Inflammatory macrophage (primary cell): ENCODE measurements at regions not wholly inside any gene's neighbourhood (a gene's known extent, or its start where the extent isn't known, plus 50 kb on each side); places are given as distances from the start of the nearest gene placed in this dataset.

Experiments used
- DNase-seq, 2 donors: peaks; one replicate each; pipeline ENCODE4 v3.0.0-alpha.2; 2020 to 2022

- DNase-seq: no peak
These were observed 91.9 kb downstream of the IRF8 start for GRCh38 chr16:85990861-85991301.

DNA sequence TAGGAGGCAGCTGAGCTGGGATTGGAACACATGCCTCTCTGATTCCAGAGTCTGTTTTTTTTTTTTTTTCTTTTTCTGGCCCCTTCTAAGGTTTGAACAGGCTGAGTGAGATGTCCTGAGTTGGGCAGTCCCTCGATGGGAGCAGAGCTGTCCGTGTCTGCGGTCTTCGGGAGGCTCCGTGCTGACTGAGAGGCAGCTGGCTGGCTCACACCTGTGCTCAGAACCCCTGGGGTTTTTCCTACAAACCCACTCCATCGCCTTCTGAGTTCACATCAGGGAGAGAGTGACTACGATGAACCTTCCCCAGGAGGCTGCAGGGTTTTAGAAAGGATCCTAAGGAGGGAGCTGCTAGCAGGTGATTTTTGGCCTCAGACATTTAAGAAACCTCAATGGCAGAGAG, 92.5 kb downstream of the IRF8 start:
- DNase-seq: no peak

DNA sequence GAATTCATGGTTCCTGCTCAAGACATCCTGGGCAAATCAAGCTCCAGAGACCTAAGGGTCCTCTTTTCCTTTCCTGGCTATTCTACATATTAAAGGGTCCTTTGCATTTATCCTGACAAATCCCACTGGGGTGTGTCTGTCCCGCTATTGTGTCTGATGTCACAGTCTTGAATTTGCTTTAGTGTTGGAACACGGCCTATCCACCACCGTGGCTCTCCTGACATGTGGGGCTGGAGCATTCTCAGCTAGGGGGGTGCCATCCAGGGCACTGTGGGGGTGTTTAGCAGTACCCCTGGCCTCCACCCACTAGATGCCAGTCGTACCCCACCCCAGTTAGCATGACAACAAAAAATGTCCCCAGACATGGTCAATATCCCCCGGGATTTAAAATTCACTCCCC, 92.9 kb downstream of the IRF8 start:
- DNase-seq: no peak

- DNase-seq: peak in 1 of 2 donors; percentile 24
These were observed 93.4 kb downstream of the IRF8 start for GRCh38 chr16:85992359-85992758.

GRCh38 chr16:85992779-85993178, 93.8 kb downstream of the IRF8 start:
- no peak for DNase-seq

GRCh38 chr16:85994492-85995490, 95.8 kb downstream of the IRF8 start:
- DNase-seq: no peak

DNA sequence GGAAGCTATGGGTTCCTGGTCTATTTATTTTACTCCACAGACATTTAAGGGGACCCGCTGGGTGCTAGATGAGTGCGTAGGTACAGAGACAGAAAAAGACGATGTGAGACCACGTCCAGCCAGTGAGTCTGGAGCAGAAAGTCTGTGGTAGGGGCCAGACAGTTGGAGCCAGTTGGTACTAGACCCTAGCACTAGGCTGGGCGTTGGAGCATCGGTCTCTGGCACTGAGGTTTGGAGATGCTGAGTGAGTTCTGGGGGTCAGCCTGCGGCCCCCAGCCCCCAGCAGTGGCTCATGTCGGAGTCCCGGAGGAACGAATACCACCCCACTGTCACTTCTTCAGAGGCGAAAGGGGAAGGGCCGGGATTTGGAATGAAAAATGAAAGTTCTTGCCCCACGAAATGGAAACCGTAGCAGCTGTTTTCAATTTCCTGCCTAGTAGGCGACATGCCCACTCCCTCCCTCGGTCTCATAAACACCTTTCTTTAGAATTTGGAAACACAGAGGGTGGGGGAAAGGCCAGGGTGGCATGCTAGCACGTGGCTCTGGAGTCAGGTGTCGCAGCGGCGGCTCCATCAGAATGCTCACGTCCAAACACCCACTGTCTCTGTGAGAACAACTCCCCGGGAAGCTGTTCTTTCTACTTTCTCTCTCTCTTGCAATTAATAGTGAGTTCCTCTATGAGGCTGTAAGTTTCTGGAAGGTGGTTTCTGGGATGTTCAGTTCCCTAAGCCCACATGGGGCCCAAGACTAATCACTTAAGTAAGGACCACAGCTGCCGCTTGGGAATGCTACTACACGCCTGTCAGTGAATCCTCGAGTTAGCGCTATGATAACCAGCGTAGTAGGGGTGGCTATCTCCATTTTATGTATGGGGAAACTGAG, 96.8 kb downstream of the IRF8 start:
- peak in 1 of 2 donors; percentile 16 for DNase-seq

- no peak for DNase-seq
These were observed 97.9 kb downstream of the IRF8 start for GRCh38 chr16:85996843-85997242.

GRCh38 chr16:85998171-85998867, 99.4 kb downstream of the IRF8 start:
- no peak for DNase-seq

- DNase-seq: no peak
These were observed 100.1 kb downstream of the IRF8 start for GRCh38 chr16:85998868-85999729.

GRCh38 chr16:85999778-86000177, 100.8 kb downstream of the IRF8 start:
- no peak for DNase-seq

- no peak for DNase-seq
These were observed 103.4 kb downstream of the IRF8 start for GRCh38 chr16:86002178-86002900.

GRCh38 chr16:86007524-86007923, 108.6 kb downstream of the IRF8 start:
- DNase-seq: no peak

DNA sequence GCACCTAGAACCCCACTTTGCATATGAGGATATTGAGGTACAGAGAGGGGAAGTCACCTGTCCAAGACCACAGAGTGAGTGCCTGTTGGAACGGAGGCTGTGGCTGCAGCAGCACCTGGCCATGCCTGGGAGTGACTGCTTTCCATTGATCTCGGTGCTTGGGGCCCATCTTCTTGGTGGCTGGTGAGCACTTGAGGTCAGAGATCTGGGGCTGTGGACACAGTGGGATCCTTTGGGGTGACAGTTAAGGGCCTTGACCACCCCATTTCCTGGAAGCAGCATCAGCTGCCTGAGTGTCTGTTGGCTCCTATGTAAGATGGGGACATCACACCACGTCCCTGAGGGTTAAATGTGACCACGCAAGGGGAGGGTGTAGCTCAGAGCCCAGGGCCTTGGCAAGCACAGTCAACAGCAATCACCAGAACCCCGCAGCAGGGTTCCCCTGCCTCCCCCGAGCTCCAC, 111.7 kb downstream of the IRF8 start:
- no peak for DNase-seq

DNA sequence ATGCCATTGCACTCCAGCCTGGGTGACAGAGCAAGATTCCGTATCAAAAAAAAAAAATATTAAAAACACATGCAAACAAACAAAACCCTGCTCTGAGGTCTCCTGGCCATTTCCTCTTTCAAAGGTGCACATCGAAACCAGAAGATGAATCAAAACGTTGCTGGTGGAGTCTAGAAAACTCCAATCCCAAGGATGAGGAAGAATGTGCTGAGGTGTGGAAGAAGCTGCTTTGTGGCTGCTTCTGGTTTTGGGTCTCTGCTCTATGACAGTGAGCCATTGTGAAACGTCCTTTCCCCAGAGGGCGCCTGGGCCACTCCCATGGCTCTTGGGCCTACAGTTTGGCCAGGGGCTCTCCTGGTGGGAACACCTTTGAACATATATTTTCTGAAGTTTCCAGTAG, 112.6 kb downstream of the IRF8 start:
- no peak for DNase-seq

- DNase-seq: no peak
These were observed 113.3 kb downstream of the IRF8 start for GRCh38 chr16:86012221-86012620.

GRCh38 chr16:86013867-86014266, 114.9 kb downstream of the IRF8 start:
- DNase-seq: no peak

DNA sequence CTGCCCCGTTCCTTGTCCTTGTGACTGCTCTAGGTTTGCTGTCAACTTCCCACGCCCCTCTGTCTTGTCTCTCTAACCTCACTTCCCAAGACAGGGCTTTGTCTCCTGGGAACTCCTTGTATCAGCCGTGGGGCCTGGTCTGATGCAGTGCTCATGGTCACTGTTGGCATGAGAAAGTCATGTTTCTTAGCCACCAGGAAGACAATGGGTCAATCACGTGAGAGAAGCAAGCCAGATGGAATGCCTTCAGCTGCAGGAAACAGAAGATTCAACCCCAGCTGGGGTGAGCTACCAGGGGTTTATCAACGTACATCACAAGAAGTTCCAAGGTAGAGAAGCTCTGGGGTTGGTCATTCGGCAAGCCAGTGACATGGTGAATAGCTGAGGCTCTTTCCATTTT, 116.6 kb downstream of the IRF8 start:
- no peak for DNase-seq

GRCh38 chr16:86016201-86016965, 117.4 kb downstream of the IRF8 start:
- peak; percentile 59 to 65 for DNase-seq

GRCh38 chr16:86018071-86018470, 119.1 kb downstream of the IRF8 start:
- peak in 1 of 2 donors; percentile 13 for DNase-seq
